GM12891 (cell line): ENCODE measurements at regions not wholly inside any gene's neighbourhood (a gene's known extent, or its start where the extent isn't known, plus 50 kb on each side); places are given as distances from the start of the nearest gene placed in this dataset.

Experiments
- PAX5 ChIP-seq: IDR thresholded peaks from 2 replicates; pipeline ENCODE4 v1.6.1; 2011; ENCODE audit warnings: low read length, moderate library complexity, mild to moderate bottlenecking; ENCODE audit not compliant: insufficient read depth, severe bottlenecking
- POLR2A ChIP-seq: IDR thresholded peaks from 2 replicates; pipeline ENCODE4 v1.6.1; 2011; ENCODE audit warnings: low read depth, low read length, control low read depth
- POLR2AphosphoS5 ChIP-seq: IDR thresholded peaks from 2 replicates; pipeline ENCODE4 v1.6.1; 2011; ENCODE audit warnings: low read depth, low read length, control low read depth
- TAF1 ChIP-seq: IDR thresholded peaks from 2 replicates; pipeline ENCODE4 v1.6.1; 2011; ENCODE audit warnings: low read depth, low read length, control low read depth

DNA sequence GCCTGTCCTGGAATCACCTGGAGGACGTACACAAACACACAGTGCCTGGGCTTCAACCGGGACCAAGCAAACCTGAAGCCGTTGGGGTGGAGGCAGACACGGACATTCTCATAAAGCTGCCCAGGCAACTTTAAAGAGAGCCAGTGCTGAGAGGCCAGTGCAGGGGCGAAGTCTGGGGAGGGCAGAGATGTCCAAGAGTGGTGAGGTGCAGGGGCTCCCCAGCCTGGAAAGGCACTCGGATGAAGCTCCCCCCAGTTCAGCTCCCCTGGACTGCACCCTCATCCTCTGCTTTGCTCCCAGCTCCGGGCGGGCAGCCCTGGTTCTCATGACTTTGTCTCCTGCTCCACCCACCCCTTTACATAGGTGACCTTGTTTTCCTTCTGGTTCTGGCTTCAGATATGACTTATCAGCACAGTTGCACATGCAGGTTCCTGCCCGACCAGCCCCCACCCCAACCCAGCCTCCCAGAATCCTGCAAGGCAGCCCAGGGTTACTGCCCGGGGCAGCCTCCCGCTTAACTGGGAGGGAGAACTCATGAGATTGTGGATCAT lies 60.8 kb upstream of the EEPD1 start:
- TF ChIP-seq POLR2A (no peak), POLR2AphosphoS5 (no peak), TAF1 (no peak), PAX5 (no peak)
